ENCODE measurements at regions not wholly inside any gene's neighbourhood (a gene's known extent, or its start where the extent isn't known, plus 50 kb on each side); places are given as distances from the start of the nearest gene placed in this dataset.

DNA sequence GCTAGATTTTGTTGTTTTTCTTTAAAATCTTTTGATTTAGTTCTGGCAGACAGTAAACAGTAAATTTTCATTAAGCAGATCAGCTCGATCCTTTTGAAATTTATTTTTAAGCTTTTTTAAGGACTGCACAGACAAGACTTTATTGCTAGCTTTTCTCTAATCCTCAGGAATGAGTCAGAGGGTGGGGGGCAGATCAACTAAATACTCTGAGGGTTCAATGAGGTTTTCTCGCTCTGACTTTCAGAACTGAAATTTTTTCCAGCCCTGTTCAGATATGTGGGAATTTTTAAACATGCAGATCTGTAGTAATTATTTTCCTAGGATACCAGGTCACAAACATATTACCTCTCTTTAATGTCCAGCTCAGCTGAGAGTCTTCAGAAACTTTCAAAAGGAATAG lies 977.2 kb downstream of the CDH11 start:
- H3K36me3 ChIP-seq (ENCODE audit: control insufficient read depth, low read length) = no peaks in the 10 kb centered on the region
- no peak overlapping the region for H3K4me3 ChIP-seq (ENCODE audit: low read length)
- no peaks in the 10 kb centered on the region for H3K9me2 ChIP-seq (replicated peaks; ENCODE audit: control insufficient read depth, low read length)
- H3K27ac ChIP-seq (ENCODE audit: low read depth, low read length) = no peak overlapping the region
- TF ChIP-seq, protein P1, sequence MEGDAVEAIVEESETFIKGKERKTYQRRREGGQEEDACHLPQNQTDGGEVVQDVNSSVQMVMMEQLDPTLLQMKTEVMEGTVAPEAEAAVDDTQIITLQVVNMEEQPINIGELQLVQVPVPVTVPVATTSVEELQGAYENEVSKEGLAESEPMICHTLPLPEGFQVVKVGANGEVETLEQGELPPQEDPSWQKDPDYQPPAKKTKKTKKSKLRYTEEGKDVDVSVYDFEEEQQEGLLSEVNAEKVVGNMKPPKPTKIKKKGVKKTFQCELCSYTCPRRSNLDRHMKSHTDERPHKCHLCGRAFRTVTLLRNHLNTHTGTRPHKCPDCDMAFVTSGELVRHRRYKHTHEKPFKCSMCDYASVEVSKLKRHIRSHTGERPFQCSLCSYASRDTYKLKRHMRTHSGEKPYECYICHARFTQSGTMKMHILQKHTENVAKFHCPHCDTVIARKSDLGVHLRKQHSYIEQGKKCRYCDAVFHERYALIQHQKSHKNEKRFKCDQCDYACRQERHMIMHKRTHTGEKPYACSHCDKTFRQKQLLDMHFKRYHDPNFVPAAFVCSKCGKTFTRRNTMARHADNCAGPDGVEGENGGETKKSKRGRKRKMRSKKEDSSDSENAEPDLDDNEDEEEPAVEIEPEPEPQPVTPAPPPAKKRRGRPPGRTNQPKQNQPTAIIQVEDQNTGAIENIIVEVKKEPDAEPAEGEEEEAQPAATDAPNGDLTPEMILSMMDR (IDR thresholded peaks at IDR 0.05; ENCODE audit: low read depth, low read length, poor library complexity, severe bottlenecking) = no peak
- TF ChIP-seq EZH2phosphoT487 (IDR thresholded peaks at IDR 0.05; ENCODE audit: borderline replicate concordance, low read length) = no peak
- H3K79me2 ChIP-seq (ENCODE audit: control insufficient read depth, low read length) = no peaks in the 10 kb centered on the region
- H3K4me2 ChIP-seq (ENCODE audit: low read length) = no peak overlapping the region
- peaks cover 4% of the 10 kb centered on the region; the same call in 1 of the 2 replicates for H3K9me3 ChIP-seq (ENCODE audit: control insufficient read depth, insufficient read depth, low read length)
- no peaks in the 10 kb centered on the region for H3F3A ChIP-seq (ENCODE audit: control insufficient read depth, insufficient read depth)
- no peaks in the 10 kb centered on the region for H4K20me1 ChIP-seq (ENCODE audit: control insufficient read depth, insufficient read depth, low read depth, low read length)
- no peaks in the 10 kb centered on the region for H3K4me1 ChIP-seq (ENCODE audit: control insufficient read depth, low read length)
- H3K27me3 ChIP-seq (ENCODE audit: control insufficient read depth, low read length) = no peaks in the 10 kb centered on the region

- no peaks in the 10 kb centered on the region for H3K9me3 ChIP-seq (ENCODE audit: control insufficient read depth, insufficient read depth, low read length)
- no peaks in the 10 kb centered on the region for H4K20me1 ChIP-seq (ENCODE audit: control insufficient read depth, insufficient read depth, low read depth, low read length)
- no peaks in the 10 kb centered on the region for H3K9me2 ChIP-seq (replicated peaks; ENCODE audit: control insufficient read depth, low read length)
- no peaks in the 10 kb centered on the region for H3K36me3 ChIP-seq (ENCODE audit: control insufficient read depth, low read length)
- no peak overlapping the region for H3K4me2 ChIP-seq (ENCODE audit: low read length)
- no peaks in the 10 kb centered on the region for H3K4me1 ChIP-seq (ENCODE audit: control insufficient read depth, low read length)
- no peaks in the 10 kb centered on the region for H3K27me3 ChIP-seq (ENCODE audit: control insufficient read depth, low read length)
- no peaks in the 10 kb centered on the region for H3K79me2 ChIP-seq (ENCODE audit: control insufficient read depth, low read length)
- no peaks in the 10 kb centered on the region for H3F3A ChIP-seq (ENCODE audit: control insufficient read depth, insufficient read depth)
- no peak overlapping the region for H3K4me3 ChIP-seq (ENCODE audit: low read length)
- no peak overlapping the region for H3K27ac ChIP-seq (ENCODE audit: low read depth, low read length)
- TF ChIP-seq EZH2phosphoT487 (IDR thresholded peaks at IDR 0.05; ENCODE audit: borderline replicate concordance, low read length) = no peak
- TF ChIP-seq, protein P1 (IDR thresholded peaks at IDR 0.05; ENCODE audit: low read depth, low read length, poor library complexity, severe bottlenecking) = no peak
These were observed 983.2 kb downstream of the CDH11 start for GRCh38 chr16:64138621-64139020.

DNA sequence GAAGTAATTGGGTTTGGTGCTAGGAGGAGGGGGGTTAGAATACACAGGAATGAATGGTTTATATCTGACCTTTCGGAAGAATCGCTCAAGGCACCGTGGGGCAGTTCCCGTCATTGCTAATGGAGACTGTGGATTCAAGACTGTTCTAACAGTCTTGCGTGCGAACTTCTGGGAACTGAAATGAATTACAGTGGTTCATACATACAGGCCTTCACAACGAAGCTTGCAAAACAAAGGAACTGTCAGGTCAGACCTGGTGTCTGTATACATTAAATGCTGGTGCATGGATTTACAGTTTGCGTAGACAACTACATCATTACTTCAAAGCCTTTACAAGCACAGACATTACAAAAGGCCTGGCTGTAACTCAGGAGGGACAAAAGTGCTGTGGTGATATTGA lies 983.9 kb downstream of the CDH11 start:
- H3K4me3 ChIP-seq (ENCODE audit: low read length) = no peak overlapping the region
- H3K9me3 ChIP-seq (ENCODE audit: control insufficient read depth, insufficient read depth, low read length) = no peaks in the 10 kb centered on the region
- no peaks in the 10 kb centered on the region for H3K27me3 ChIP-seq (ENCODE audit: control insufficient read depth, low read length)
- no peak overlapping the region for H3K4me2 ChIP-seq (ENCODE audit: low read length)
- no peaks in the 10 kb centered on the region for H3K36me3 ChIP-seq (ENCODE audit: control insufficient read depth, low read length)
- H3K4me1 ChIP-seq (ENCODE audit: control insufficient read depth, low read length) = no peaks in the 10 kb centered on the region
- H4K20me1 ChIP-seq (ENCODE audit: control insufficient read depth, insufficient read depth, low read depth, low read length) = no peaks in the 10 kb centered on the region
- no peaks in the 10 kb centered on the region for H3K79me2 ChIP-seq (ENCODE audit: control insufficient read depth, low read length)
- no peaks in the 10 kb centered on the region for H3F3A ChIP-seq (ENCODE audit: control insufficient read depth, insufficient read depth)
- H3K9me2 ChIP-seq (replicated peaks; ENCODE audit: control insufficient read depth, low read length) = no peaks in the 10 kb centered on the region
- H3K27ac ChIP-seq (ENCODE audit: low read depth, low read length) = no peak overlapping the region
- no peak for TF ChIP-seq EZH2phosphoT487 (IDR thresholded peaks at IDR 0.05; ENCODE audit: borderline replicate concordance, low read length)
- TF ChIP-seq, protein P1 (IDR thresholded peaks at IDR 0.05; ENCODE audit: low read depth, low read length, poor library complexity, severe bottlenecking) = no peak

- no peaks in the 10 kb centered on the region for H4K20me1 ChIP-seq (ENCODE audit: control insufficient read depth, insufficient read depth, low read depth, low read length)
These were observed 985.1 kb downstream of the CDH11 start for GRCh38 chr16:64136743-64137142.

More at GRCh38 chr16:64136743-64137142, 985.1 kb downstream of the CDH11 start:
- Histone ChIP-seq H3K9me3 (ENCODE audit: control insufficient read depth, insufficient read depth, low read length) (no peaks in the 10 kb centered on the region), H3K27ac (ENCODE audit: low read depth, low read length) (no peak overlapping the region), H3K4me2 (ENCODE audit: low read length) (no peak overlapping the region), H3K27me3 (ENCODE audit: control insufficient read depth, low read length) (no peaks in the 10 kb centered on the region), H3K4me1 (ENCODE audit: control insufficient read depth, low read length) (no peaks in the 10 kb centered on the region), H3K79me2 (ENCODE audit: control insufficient read depth, low read length) (no peaks in the 10 kb centered on the region), H3K36me3 (ENCODE audit: control insufficient read depth, low read length) (no peaks in the 10 kb centered on the region), H3F3A (ENCODE audit: control insufficient read depth, insufficient read depth) (no peaks in the 10 kb centered on the region), H3K4me3 (ENCODE audit: low read length) (no peak overlapping the region), H3K9me2 (replicated peaks; ENCODE audit: control insufficient read depth, low read length) (no peaks in the 10 kb centered on the region)
- TF ChIP-seq, protein P1 (IDR thresholded peaks at IDR 0.05; ENCODE audit: low read depth, low read length, poor library complexity, severe bottlenecking) = no peak
- no peak for TF ChIP-seq EZH2phosphoT487 (IDR thresholded peaks at IDR 0.05; ENCODE audit: borderline replicate concordance, low read length)

Measured in DOHH2 (cell line).